ENCODE measurements at regions not wholly inside any gene's neighbourhood (a gene's known extent, or its start where the extent isn't known, plus 50 kb on each side); places are given as distances from the start of the nearest gene placed in this dataset.
"Not testable (repeated sequence)": the region's sequence is repeated elsewhere in the genome, so short reads cannot be mapped to it uniquely, and the experiment has no call there.

DNA sequence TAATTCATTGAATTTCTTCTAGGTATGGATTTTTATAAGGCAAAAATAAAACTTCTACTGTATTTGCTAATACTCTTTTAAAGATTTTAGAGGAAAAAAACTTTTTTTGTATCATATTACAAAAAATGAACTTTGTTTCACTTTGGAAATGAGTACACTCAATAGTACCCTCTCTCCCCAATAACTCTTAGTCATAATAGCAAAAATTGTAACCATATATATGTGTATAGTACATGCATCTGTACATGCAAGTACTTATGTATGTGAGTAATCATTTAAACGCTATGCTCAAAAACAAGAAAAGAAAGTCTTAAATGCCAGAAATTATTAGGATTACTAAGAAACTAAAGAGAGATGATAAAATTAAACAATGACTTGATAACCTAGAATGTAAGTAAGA, 95.9 kb upstream of the HGF start:
- Histone ChIP-seq H3K27ac (ENCODE audit: low read depth, low read length) (no peak overlapping the region), H3K36me3 (ENCODE audit: control insufficient read depth in 1 of 2, insufficient read depth in 2 of 2, low read length in 2 of 2) (no peaks in the 10 kb centered on the region), H3K9ac (ENCODE audit: low read depth in 1 of 2, low read length in 2 of 2) (no peak overlapping the region), H3K4me3 (ENCODE audit: low read depth in 1 of 2, low read length in 2 of 2) (no peak overlapping the region), H3K27me3 (ENCODE audit: control insufficient read depth in 1 of 2, insufficient read depth in 2 of 2, low read length in 2 of 2) (no peaks in the 10 kb centered on the region), H3K9me3 (ENCODE audit: control insufficient read depth in 1 of 2, low read length in 2 of 2) (no peaks in the 10 kb centered on the region), H3K4me1 (ENCODE audit: control insufficient read depth in 1 of 2, insufficient read depth in 2 of 2, low read length in 2 of 2) (no peaks in the 10 kb centered on the region)

DNA sequence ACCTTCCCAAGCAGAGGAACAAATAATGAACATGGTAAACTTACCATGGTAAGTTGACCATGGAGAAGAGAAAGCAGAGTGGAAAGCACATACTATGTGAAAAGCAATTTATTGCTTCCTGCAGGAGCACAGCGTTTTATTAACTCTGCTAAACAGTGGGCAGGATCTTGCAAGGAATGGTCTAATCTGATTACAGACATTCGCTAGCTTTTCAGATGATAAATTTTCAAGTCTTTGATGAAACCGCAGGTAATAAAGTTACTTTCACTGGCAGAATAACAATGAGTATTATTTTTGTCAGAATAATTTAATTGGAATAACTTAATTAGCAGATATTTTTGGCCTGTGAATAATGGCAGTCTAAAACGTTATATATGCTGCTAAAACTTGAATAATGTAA, 89.6 kb upstream of the HGF start:
- H3K4me3 ChIP-seq (ENCODE audit: low read depth in 1 of 2, low read length in 2 of 2), result no peak overlapping the region
- H3K36me3 ChIP-seq (ENCODE audit: control insufficient read depth in 1 of 2, insufficient read depth in 2 of 2, low read length in 2 of 2), result no peaks in the 10 kb centered on the region
- H3K4me1 ChIP-seq (ENCODE audit: control insufficient read depth in 1 of 2, insufficient read depth in 2 of 2, low read length in 2 of 2), result no peaks in the 10 kb centered on the region
- H3K27me3 ChIP-seq (ENCODE audit: control insufficient read depth in 1 of 2, insufficient read depth in 2 of 2, low read length in 2 of 2), result no peaks in the 10 kb centered on the region
- H3K9ac ChIP-seq (ENCODE audit: low read depth in 1 of 2, low read length in 2 of 2), result no peak overlapping the region
- H3K27ac ChIP-seq (ENCODE audit: low read depth, low read length), result no peak overlapping the region
- no peaks in the 10 kb centered on the region for H3K9me3 ChIP-seq (ENCODE audit: control insufficient read depth in 1 of 2, low read length in 2 of 2)

- not testable (repeated sequence) for H3K4me1 ChIP-seq (ENCODE audit: control insufficient read depth in 1 of 2, insufficient read depth in 2 of 2, low read length in 2 of 2); H3K36me3 ChIP-seq (ENCODE audit: control insufficient read depth in 1 of 2, insufficient read depth in 2 of 2, low read length in 2 of 2); H3K27me3 ChIP-seq (ENCODE audit: control insufficient read depth in 1 of 2, insufficient read depth in 2 of 2, low read length in 2 of 2); H3K9me3 ChIP-seq (ENCODE audit: control insufficient read depth in 1 of 2, low read length in 2 of 2); H3K4me3 ChIP-seq (ENCODE audit: low read depth in 1 of 2, low read length in 2 of 2); H3K9ac ChIP-seq (ENCODE audit: low read depth in 1 of 2, low read length in 2 of 2); H3K27ac ChIP-seq (ENCODE audit: low read depth, low read length)
Measured at GRCh38 chr7:81858820-81859219, 89.0 kb upstream of the HGF start.

DNA sequence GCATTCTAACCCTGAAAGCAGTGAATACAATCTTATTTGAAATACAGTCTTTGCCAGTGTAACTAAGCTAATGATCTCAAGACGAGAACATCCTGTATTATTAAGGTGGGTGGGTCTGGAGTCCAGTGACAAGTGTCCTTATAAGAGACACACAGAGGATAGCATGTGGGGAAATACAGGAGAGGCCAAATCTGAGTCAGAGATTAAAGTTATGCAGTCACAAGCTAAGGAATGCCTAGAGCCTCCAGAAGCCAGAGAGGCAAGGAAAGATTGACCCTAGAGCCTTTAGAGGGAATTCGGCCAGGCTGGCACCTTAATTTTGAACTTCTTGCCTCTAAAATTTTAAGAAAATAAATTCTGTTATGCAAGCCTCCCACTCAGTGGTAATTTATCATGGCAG, 87.5 kb upstream of the HGF start:
- Histone ChIP-seq H3K9me3 (ENCODE audit: control insufficient read depth in 1 of 2, low read length in 2 of 2) (no peaks in the 10 kb centered on the region), H3K4me1 (ENCODE audit: control insufficient read depth in 1 of 2, insufficient read depth in 2 of 2, low read length in 2 of 2) (no peaks in the 10 kb centered on the region), H3K27ac (ENCODE audit: low read depth, low read length) (no peak overlapping the region), H3K27me3 (ENCODE audit: control insufficient read depth in 1 of 2, insufficient read depth in 2 of 2, low read length in 2 of 2) (no peaks in the 10 kb centered on the region), H3K9ac (ENCODE audit: low read depth in 1 of 2, low read length in 2 of 2) (no peak overlapping the region), H3K36me3 (ENCODE audit: control insufficient read depth in 1 of 2, insufficient read depth in 2 of 2, low read length in 2 of 2) (no peaks in the 10 kb centered on the region), H3K4me3 (ENCODE audit: low read depth in 1 of 2, low read length in 2 of 2) (no peak overlapping the region)

GRCh38 chr7:81854518-81854917, 84.7 kb upstream of the HGF start:
- H3K4me3 ChIP-seq (ENCODE audit: low read depth in 1 of 2, low read length in 2 of 2), result no peak overlapping the region
- no peak overlapping the region for H3K27ac ChIP-seq (ENCODE audit: low read depth, low read length)
- no peaks in the 10 kb centered on the region for H3K9me3 ChIP-seq (ENCODE audit: control insufficient read depth in 1 of 2, low read length in 2 of 2)
- no peaks in the 10 kb centered on the region for H3K4me1 ChIP-seq (ENCODE audit: control insufficient read depth in 1 of 2, insufficient read depth in 2 of 2, low read length in 2 of 2)
- H3K9ac ChIP-seq (ENCODE audit: low read depth in 1 of 2, low read length in 2 of 2), result no peak overlapping the region
- H3K36me3 ChIP-seq (ENCODE audit: control insufficient read depth in 1 of 2, insufficient read depth in 2 of 2, low read length in 2 of 2), result no peaks in the 10 kb centered on the region
- no peaks in the 10 kb centered on the region for H3K27me3 ChIP-seq (ENCODE audit: control insufficient read depth in 1 of 2, insufficient read depth in 2 of 2, low read length in 2 of 2)

DNA sequence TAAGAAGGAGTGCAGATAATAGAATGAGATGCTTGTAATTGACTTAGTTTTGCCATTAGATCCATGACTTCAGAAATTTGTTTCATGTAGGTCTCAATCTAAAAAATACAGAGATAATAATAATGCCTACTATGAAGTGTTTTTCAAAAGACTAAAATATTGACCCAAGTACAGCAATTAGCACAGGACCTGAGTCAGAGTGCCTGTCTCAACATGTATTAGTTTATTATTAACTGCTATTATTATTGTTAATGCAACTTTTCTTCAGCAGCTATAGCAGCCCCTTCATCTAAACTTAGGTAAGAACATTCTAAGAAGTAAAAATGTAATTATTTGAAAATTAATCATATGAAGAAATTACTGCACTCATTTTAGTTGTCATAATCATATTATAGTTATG, 82.9 kb upstream of the HGF start:
- Histone ChIP-seq H3K4me3 (ENCODE audit: low read depth in 1 of 2, low read length in 2 of 2) (no peak overlapping the region), H3K9me3 (ENCODE audit: control insufficient read depth in 1 of 2, low read length in 2 of 2) (no peaks in the 10 kb centered on the region), H3K36me3 (ENCODE audit: control insufficient read depth in 1 of 2, insufficient read depth in 2 of 2, low read length in 2 of 2) (no peaks in the 10 kb centered on the region), H3K4me1 (ENCODE audit: control insufficient read depth in 1 of 2, insufficient read depth in 2 of 2, low read length in 2 of 2) (no peaks in the 10 kb centered on the region), H3K9ac (ENCODE audit: low read depth in 1 of 2, low read length in 2 of 2) (no peak overlapping the region), H3K27me3 (ENCODE audit: control insufficient read depth in 1 of 2, insufficient read depth in 2 of 2, low read length in 2 of 2) (no peaks in the 10 kb centered on the region), H3K27ac (ENCODE audit: low read depth, low read length) (no peak overlapping the region)

GRCh38 chr7:81851413-81851812, 81.6 kb upstream of the HGF start:
- Histone ChIP-seq H3K9ac (ENCODE audit: low read depth in 1 of 2, low read length in 2 of 2) (no peak overlapping the region), H3K27me3 (ENCODE audit: control insufficient read depth in 1 of 2, insufficient read depth in 2 of 2, low read length in 2 of 2) (no peaks in the 10 kb centered on the region), H3K9me3 (ENCODE audit: control insufficient read depth in 1 of 2, low read length in 2 of 2) (no peaks in the 10 kb centered on the region), H3K27ac (ENCODE audit: low read depth, low read length) (no peak overlapping the region), H3K4me3 (ENCODE audit: low read depth in 1 of 2, low read length in 2 of 2) (no peak overlapping the region), H3K4me1 (ENCODE audit: control insufficient read depth in 1 of 2, insufficient read depth in 2 of 2, low read length in 2 of 2) (no peaks in the 10 kb centered on the region), H3K36me3 (ENCODE audit: control insufficient read depth in 1 of 2, insufficient read depth in 2 of 2, low read length in 2 of 2) (no peaks in the 10 kb centered on the region)

DNA sequence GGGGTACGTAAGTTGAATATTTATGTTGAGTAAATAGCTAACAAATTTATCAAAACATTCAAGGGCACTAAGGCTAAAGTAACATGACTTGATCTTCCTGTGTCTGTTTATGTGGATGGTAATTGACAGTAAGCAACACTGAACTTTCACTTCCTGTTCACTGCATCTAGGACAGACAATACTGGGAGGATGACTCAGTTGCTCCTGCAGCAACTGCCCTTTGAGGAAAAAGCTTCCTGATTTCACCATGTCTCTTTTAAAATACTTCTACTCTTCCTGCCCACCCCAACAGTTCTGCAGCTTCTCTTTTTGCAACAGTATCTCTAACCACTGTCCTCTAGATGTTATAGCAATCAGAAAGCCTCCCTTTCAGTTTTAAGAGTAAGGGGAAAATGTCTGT, 76.6 kb upstream of the HGF start:
- H3K4me1 ChIP-seq (ENCODE audit: control insufficient read depth in 1 of 2, insufficient read depth in 2 of 2, low read length in 2 of 2), result no peaks in the 10 kb centered on the region
- H3K9ac ChIP-seq (ENCODE audit: low read depth in 1 of 2, low read length in 2 of 2), result no peak overlapping the region
- H3K27ac ChIP-seq (ENCODE audit: low read depth, low read length), result no peak overlapping the region
- H3K4me3 ChIP-seq (ENCODE audit: low read depth in 1 of 2, low read length in 2 of 2), result no peak overlapping the region
- H3K9me3 ChIP-seq (ENCODE audit: control insufficient read depth in 1 of 2, low read length in 2 of 2), result peaks cover 0 to 5% of the 10 kb centered on the region in 2 donors
- H3K27me3 ChIP-seq (ENCODE audit: control insufficient read depth in 1 of 2, insufficient read depth in 2 of 2, low read length in 2 of 2), result no peaks in the 10 kb centered on the region
- H3K36me3 ChIP-seq (ENCODE audit: control insufficient read depth in 1 of 2, insufficient read depth in 2 of 2, low read length in 2 of 2), result no peaks in the 10 kb centered on the region

DNA sequence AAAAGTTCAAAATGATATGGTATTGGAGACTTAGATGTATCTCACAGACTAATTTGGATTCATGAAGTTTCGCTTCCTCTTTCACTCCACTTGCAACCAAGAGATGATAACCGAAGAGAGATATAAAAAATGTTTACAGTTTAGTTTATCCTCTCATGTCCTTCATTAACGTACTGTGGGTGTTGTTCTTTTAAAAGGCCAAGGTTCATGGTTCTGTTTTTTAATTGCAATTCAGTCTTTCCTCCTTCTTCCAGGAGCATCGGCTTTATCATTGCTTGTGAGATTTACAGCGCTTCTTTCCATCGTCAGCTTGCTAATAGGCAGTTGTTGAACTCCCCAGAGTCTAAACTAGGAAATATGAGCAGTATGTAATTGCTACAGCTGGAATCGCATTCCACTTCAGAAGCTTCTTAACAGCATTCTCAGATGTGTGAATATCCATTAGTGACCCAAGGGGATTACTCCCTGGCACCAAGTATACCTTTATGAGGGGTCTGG, 75.9 kb upstream of the HGF start:
- Histone ChIP-seq H3K4me3 (ENCODE audit: low read depth in 1 of 2, low read length in 2 of 2) (peak overlapping the region; percentile 41 to 43), H3K36me3 (ENCODE audit: control insufficient read depth in 1 of 2, insufficient read depth in 2 of 2, low read length in 2 of 2) (no peaks in the 10 kb centered on the region), H3K27me3 (ENCODE audit: control insufficient read depth in 1 of 2, insufficient read depth in 2 of 2, low read length in 2 of 2) (no peaks in the 10 kb centered on the region), H3K27ac (ENCODE audit: low read depth, low read length) (no peak overlapping the region), H3K9me3 (ENCODE audit: control insufficient read depth in 1 of 2, low read length in 2 of 2) (peaks cover 0 to 5% of the 10 kb centered on the region in 2 donors), H3K4me1 (ENCODE audit: control insufficient read depth in 1 of 2, insufficient read depth in 2 of 2, low read length in 2 of 2) (no peaks in the 10 kb centered on the region), H3K9ac (ENCODE audit: low read depth in 1 of 2, low read length in 2 of 2) (no peak overlapping the region)

DNA sequence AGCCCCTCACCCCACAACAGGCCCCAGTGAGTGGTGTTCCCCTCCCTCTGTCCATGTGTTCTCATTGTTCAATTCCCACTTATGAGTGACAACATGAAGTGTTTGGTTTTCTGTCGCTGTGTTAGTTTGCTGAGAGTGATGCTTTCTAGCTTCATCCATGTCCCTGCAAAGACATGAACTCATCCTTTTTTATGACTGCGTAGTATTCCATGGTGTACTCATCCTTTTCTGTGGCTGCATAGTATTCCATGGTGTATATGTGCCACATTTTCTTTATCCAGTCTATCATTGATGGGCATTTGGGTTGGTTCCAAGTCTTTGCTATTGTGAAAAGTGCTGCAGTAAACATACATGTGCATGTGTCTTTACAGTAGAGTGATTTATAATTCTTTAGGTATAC, 73.8 kb upstream of the HGF start:
- not testable (repeated sequence) for H3K9ac ChIP-seq (ENCODE audit: low read depth in 1 of 2, low read length in 2 of 2); H3K4me3 ChIP-seq (ENCODE audit: low read depth in 1 of 2, low read length in 2 of 2); H3K27me3 ChIP-seq (ENCODE audit: control insufficient read depth in 1 of 2, insufficient read depth in 2 of 2, low read length in 2 of 2); H3K9me3 ChIP-seq (ENCODE audit: control insufficient read depth in 1 of 2, low read length in 2 of 2); H3K4me1 ChIP-seq (ENCODE audit: control insufficient read depth in 1 of 2, insufficient read depth in 2 of 2, low read length in 2 of 2); H3K27ac ChIP-seq (ENCODE audit: low read depth, low read length); H3K36me3 ChIP-seq (ENCODE audit: control insufficient read depth in 1 of 2, insufficient read depth in 2 of 2, low read length in 2 of 2)

DNA sequence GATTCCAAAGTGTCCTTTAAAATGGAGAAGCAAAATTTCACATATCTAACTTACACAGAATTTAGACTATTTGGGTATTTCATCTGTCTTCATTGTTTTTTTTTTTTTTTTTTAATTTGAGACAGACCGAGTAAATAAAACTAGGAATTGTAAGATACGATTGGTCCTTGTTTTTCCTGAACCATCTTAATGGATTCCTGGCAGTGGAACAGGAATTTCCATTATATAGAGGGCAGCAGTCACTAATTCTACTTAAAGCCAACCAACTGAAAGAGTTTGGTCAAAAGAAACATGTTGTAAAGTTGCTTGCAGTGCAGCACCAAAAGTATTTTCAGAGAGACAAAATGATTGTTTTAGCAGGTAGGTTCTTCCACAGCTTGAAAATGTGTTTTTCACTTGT, 72.5 kb upstream of the HGF start:
- H3K27ac ChIP-seq (ENCODE audit: low read depth, low read length), result no peak overlapping the region
- no peaks in the 10 kb centered on the region for H3K27me3 ChIP-seq (ENCODE audit: control insufficient read depth in 1 of 2, insufficient read depth in 2 of 2, low read length in 2 of 2)
- H3K4me1 ChIP-seq (ENCODE audit: control insufficient read depth in 1 of 2, insufficient read depth in 2 of 2, low read length in 2 of 2), result no peaks in the 10 kb centered on the region
- H3K9me3 ChIP-seq (ENCODE audit: control insufficient read depth in 1 of 2, low read length in 2 of 2), result peaks cover 0 to 5% of the 10 kb centered on the region in 2 donors
- H3K4me3 ChIP-seq (ENCODE audit: low read depth in 1 of 2, low read length in 2 of 2), result no peak overlapping the region
- H3K36me3 ChIP-seq (ENCODE audit: control insufficient read depth in 1 of 2, insufficient read depth in 2 of 2, low read length in 2 of 2), result no peaks in the 10 kb centered on the region
- no peak overlapping the region for H3K9ac ChIP-seq (ENCODE audit: low read depth in 1 of 2, low read length in 2 of 2)
